Endothelial cell of umbilical vein (primary cell): ENCODE measurements at regions not wholly inside any gene's neighbourhood (a gene's known extent, or its start where the extent isn't known, plus 50 kb on each side); places are given as distances from the start of the nearest gene placed in this dataset.

Source experiments
- BruUV-seq: library from RNA; stranded (reverse); fragments of 400-500 nt; replicated peaks from 2 replicates; lab custom pipeline; 2021; lab: Mats Ljungman, UMichigan
- CTCF ChIA-PET: fragments of 300-600, 350-600 bp; sonication (Branson Sonifier 250); formaldehyde crosslinking; loops from one replicate; lab custom pipeline; 2021; ENCODE audit warnings: antibody characterized with exemption, inconsistent platforms; lab: Charles Lee
- POLR2A ChIA-PET: fragments of 300-600, 350-600 bp; sonication (Branson Sonifier 250); formaldehyde crosslinking; loops from one replicate; lab custom pipeline; 2021; ENCODE audit warnings: antibody characterized with exemption, inconsistent platforms; lab: Charles Lee
- DNase-seq: peaks from one replicate; pipeline ENCODE4 v3.0.0-alpha.2; 2011; ENCODE audit warnings: low read depth, low spot score
- FAIRE-seq: peaks from 2 replicates; lab custom pipeline; 2011; peaks lifted over from hg19 to GRCh38; lab: Jason Lieb, UNC
- H2AFZ ChIP-seq: 2 replicates; pipeline ENCODE4 v1.6.0; 2012; ENCODE audit warnings: low read depth, low read length, control low read depth, inconsistent platforms
- H3K27ac ChIP-seq: 2 replicates; pipeline ENCODE4 v1.5.1; 2011; ENCODE audit warnings: low read depth, mild to moderate bottlenecking, control low read depth, low read length, moderate library complexity; ENCODE audit not compliant: insufficient read depth
- H3K27me3 ChIP-seq, 2 experiments: 2 replicates each; pipeline versions ENCODE4 v1.6.0 to v1.6.1; 2011; ENCODE audit warnings: low read length in 2 of 2, mixed read lengths in 1 of 2; ENCODE audit not compliant: control insufficient read depth in 2 of 2, insufficient read depth in 2 of 2
- H3K36me3 ChIP-seq, 2 experiments: 2 replicates in 1 of 2; 3 replicates in 1 of 2; pipeline ENCODE4 v1.5.1; 2011; ENCODE audit warnings: low read length in 2 of 2, mild to moderate bottlenecking in 1 of 2, moderate library complexity in 1 of 2; ENCODE audit not compliant: control insufficient read depth in 2 of 2, insufficient read depth in 2 of 2; ENCODE audit errors: extremely low read depth in 1 of 2
- H3K4me1 ChIP-seq: 3 replicates; pipeline ENCODE4 v1.5.1; 2011; ENCODE audit warnings: mild to moderate bottlenecking, low read length; ENCODE audit not compliant: control insufficient read depth, insufficient read depth; ENCODE audit errors: extremely low read depth
- H3K4me2 ChIP-seq: 2 replicates; pipeline ENCODE4 v1.6.1; 2011; ENCODE audit warnings: low read length, control low read depth, mixed read lengths; ENCODE audit not compliant: insufficient read depth
- H3K4me3 ChIP-seq, 3 experiments: fragments of 200-600 bp in 1 of 3; sonication (generic), shearing (Covaris generic) in 1 of 3; replicated peaks in 1 of 3; 2 replicates each; pipeline ENCODE4 v1.5.1; 2011 to 2016; ENCODE audit warnings: control low read depth in 3 of 3, low read length in 3 of 3, mild to moderate bottlenecking in 2 of 3, inconsistent platforms in 1 of 3, low read depth in 1 of 3, moderate library complexity in 1 of 3; ENCODE audit not compliant: insufficient read depth in 1 of 3
- H3K79me2 ChIP-seq: 2 replicates; pipeline ENCODE4 v1.6.0; 2012; ENCODE audit warnings: low read length, inconsistent platforms; ENCODE audit not compliant: control insufficient read depth, insufficient read depth
- H3K9ac ChIP-seq: replicated peaks from 2 replicates; pipeline ENCODE3; 2011; ENCODE audit warnings: low read length, control low read depth; ENCODE audit not compliant: insufficient read depth; ENCODE audit errors: extremely low read depth
- H3K9me1 ChIP-seq: replicated peaks from 3 replicates; pipeline ENCODE4 v1.6.0; 2011; ENCODE audit warnings: mild to moderate bottlenecking, low read length; ENCODE audit not compliant: control insufficient read depth, insufficient read depth; ENCODE audit errors: extremely low read depth
- H3K9me3 ChIP-seq: replicated peaks from 2 replicates; pipeline ENCODE4 v1.5.1; 2012; ENCODE audit warnings: low read length, inconsistent platforms; ENCODE audit not compliant: control insufficient read depth, insufficient read depth
- H4K20me1 ChIP-seq: replicated peaks from 2 replicates; pipeline ENCODE3; 2011; ENCODE audit warnings: mild to moderate bottlenecking, low read length; ENCODE audit not compliant: control insufficient read depth, insufficient read depth; ENCODE audit errors: extremely low read depth
- CTCF ChIP-seq, 2 donors: IDR thresholded peaks; 1 replicate in 1 of 2; 2 replicates in 1 of 2; pipeline ENCODE4 v1.5.1; 2011; ENCODE audit warnings: low read length in 2 of 2, mild to moderate bottlenecking in 2 of 2, moderate library complexity in 2 of 2, control low read depth in 1 of 2, inconsistent platforms in 1 of 2, low read depth in 1 of 2; ENCODE audit not compliant: insufficient read depth in 1 of 2; ENCODE audit errors: extremely low read depth in 1 of 2
- EZH2 ChIP-seq: IDR thresholded peaks from 2 replicates; pipeline ENCODE4 v1.6.1; 2012; ENCODE audit warnings: borderline replicate concordance, low read depth, mild to moderate bottlenecking, moderate library complexity, low read length, inconsistent platforms; ENCODE audit not compliant: severe bottlenecking
- FOS ChIP-seq: IDR thresholded peaks from 2 replicates; pipeline ENCODE4 v1.6.1; 2011; ENCODE audit warnings: mild to moderate bottlenecking, low read length, moderate library complexity, borderline replicate concordance; ENCODE audit not compliant: insufficient read depth
- GATA2 ChIP-seq: IDR thresholded peaks from 2 replicates; pipeline ENCODE4 v1.7.0; 2011; ENCODE audit warnings: low read depth, mild to moderate bottlenecking, moderate library complexity, mixed read lengths, low read length; ENCODE audit not compliant: insufficient read length, insufficient read depth
- JUN ChIP-seq: IDR thresholded peaks from 2 replicates; pipeline ENCODE4 v1.6.1; 2011; ENCODE audit warnings: borderline replicate concordance, low read depth; ENCODE audit not compliant: insufficient read length, insufficient read depth
- MAX ChIP-seq: IDR thresholded peaks from 2 replicates; pipeline ENCODE4 v1.6.1; 2011; ENCODE audit not compliant: insufficient read depth, insufficient read length
- MYC ChIP-seq: IDR thresholded peaks from one replicate; pipeline ENCODE4 v1.6.1; 2011; ENCODE audit warnings: mild to moderate bottlenecking, low read depth, low read length
- POLR2A ChIP-seq: IDR thresholded peaks from 2 replicates; pipeline ENCODE4 v1.6.1; 2012; ENCODE audit warnings: low read depth, mild to moderate bottlenecking, control low read depth, low read length
- POLR2AphosphoS5 ChIP-seq: IDR thresholded peaks from 2 replicates; pipeline ENCODE4 v1.6.1; 2012; ENCODE audit warnings: low read depth, mild to moderate bottlenecking, control low read depth, low read length, moderate library complexity; ENCODE audit not compliant: insufficient read depth
- dilution Hi-C: fragments of 300-500 bp; cut with MboI; formaldehyde crosslinking; loops from one replicate; pipeline ENCODE4 v1.15.0; 2019; ENCODE audit warnings: low sequenced_read_pairs; ENCODE audit not compliant: extremely low pct_ligation_motif_present
- intact Hi-C: fragments of 100-400 bp; cut with micrococcal nuclease; formaldehyde crosslinking; loops from one replicate; pipeline ENCODE4 v1.10.0; 2022

DNA sequence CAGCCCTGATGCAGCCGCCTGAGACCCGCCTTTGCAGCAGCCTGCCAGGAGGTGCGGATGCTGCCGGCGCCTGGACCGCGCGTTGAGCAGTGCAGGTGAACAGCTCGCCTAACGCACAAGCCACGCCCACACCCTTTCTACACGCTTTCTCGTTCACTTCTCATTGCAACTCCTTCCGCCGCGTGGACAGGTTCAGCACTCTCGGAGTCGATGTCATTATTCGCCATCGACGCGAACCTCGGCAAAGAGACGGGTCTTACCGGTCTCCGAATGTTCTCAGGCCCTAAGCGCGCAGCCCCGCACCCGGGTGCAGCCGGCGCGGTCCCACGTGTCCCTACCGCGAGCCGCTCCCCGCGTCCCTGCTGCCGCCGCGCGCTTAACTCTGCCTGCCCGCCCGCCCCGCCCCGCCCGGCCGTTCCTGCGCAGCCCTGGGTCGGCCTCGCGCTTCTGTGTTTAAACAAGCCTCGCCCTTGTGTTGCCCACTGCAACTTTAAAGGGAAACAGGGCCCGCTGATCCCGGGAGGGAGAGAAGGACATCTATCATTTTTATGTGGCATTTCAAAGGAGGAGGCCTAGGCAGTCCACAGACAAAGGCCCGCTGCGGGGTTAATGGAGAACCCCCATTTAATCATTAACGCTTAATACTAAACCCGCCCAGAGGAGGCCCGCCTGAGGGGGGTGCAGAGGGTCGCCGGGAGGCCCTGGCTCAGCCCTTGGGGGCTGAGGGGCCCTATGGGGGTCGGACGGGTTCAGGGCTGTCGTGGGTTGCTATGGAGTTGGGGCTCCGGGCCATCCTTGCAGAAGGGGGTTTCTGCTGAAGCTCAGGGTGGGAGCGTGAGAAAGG, 128.5 kb downstream of the WDR11 start:
- H3K9ac ChIP-seq, result no peak overlapping the region
- H3K79me2 ChIP-seq, result no peaks in the 10 kb centered on the region
- no TSS peak for BruUV-seq
- ChIA-PET CTCF (no interaction called here), POLR2A (no interaction called here)
- peak; percentile 11 for DNase-seq
- H3K9me1 ChIP-seq, result no peaks in the 10 kb centered on the region
- H3K4me2 ChIP-seq, result no peak overlapping the region
- no peak overlapping the region for H3K4me3 ChIP-seq
- H3K9me3 ChIP-seq, result no peaks in the 10 kb centered on the region
- intact Hi-C loops, result no loop called here
- no peaks in the 10 kb centered on the region for H3K4me1 ChIP-seq
- no peak for TF ChIP-seq MYC
- TF ChIP-seq EZH2, result peak; percentile 53
- H4K20me1 ChIP-seq, result no peaks in the 10 kb centered on the region
- dilution Hi-C loops, result no loop called here
- FAIRE-seq, result no peak
- no peak overlapping the region for H3K27ac ChIP-seq
- H3K36me3 ChIP-seq, result no peaks in the 10 kb centered on the region
- H2AFZ ChIP-seq, result no peak overlapping the region
- H3K27me3 ChIP-seq, result peaks cover 9 to 16% of the 10 kb centered on the region in 2 experiments

DNA sequence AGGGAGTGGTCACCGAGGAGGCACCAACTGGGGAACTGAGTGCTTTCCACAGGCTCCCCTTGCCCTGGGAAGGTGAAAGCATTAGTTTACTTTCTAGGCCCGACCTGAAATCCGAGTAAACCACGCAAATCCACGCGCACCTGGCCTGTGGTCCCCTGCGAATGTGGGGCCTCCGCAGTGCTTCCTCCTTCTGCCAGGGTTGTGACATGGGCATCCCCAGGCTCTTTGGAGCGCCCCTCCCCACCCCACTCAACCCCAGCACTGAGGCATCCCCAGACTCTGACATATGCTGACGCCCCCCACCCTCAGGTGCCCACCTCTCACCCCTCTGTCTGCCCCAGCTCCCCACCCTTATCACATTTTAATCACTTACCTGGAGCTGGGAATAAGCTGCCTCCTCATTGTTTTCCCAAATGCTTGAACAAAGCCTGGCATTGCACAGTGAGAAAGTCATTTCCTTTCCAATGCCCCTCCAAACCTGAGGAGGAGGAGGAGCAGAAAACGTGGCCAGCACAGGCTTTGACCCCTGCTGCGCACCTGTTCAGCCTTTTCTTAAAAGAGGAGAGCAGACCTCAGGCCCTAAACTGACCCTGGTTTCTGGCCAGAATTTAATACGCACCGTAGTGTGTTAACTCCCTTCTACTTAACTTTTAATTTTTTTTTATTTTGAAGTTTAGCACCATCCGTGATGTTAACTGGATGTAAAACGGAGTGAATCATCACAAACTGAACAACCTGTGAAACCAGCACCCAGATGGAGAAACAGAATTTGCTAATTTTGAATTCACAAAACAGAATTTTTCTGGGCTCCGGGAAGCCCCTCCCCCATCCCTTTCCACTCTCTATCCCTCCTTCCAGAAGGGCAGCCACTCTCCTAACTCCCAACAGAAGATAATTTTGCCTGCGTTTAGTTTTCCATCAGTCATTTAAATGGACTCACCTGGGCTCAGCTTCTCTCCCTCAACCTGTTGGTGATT, 129.4 kb downstream of the WDR11 start:
- no peaks in the 10 kb centered on the region for H4K20me1 ChIP-seq

More for the DNA sequence above, 129.4 kb downstream of the WDR11 start:
- no peaks in the 10 kb centered on the region for H3K9me1 ChIP-seq
- no peak for TF ChIP-seq EZH2
- no peak for TF ChIP-seq FOS
- TF ChIP-seq CTCF (IDR thresholded peaks at IDR 0.05; ENCODE audit: extremely low read depth in 1 of 2, insufficient read depth in 1 of 2, low read depth in 1 of 2, low read length in 2 of 2), result no peak
- no peak for TF ChIP-seq GATA2
- no peak for TF ChIP-seq POLR2A
- TF ChIP-seq POLR2AphosphoS5, result no peak
- TF ChIP-seq MAX, result no peak
- no peak for TF ChIP-seq JUN
- no peak for TF ChIP-seq MYC
- DNase-seq (no peak), FAIRE-seq (no peak)
- intact Hi-C loops, result no loop called here
- H2AFZ ChIP-seq, result no peak overlapping the region
- no peak overlapping the region for H3K4me2 ChIP-seq
- H3K4me3 ChIP-seq, result no peak overlapping the region
- BruUV-seq, result no TSS peak
- dilution Hi-C loops, result no loop called here
- no peak overlapping the region for H3K9ac ChIP-seq
- H3K4me1 ChIP-seq, result no peaks in the 10 kb centered on the region
- H3K27me3 ChIP-seq, result peaks cover 9 to 16% of the 10 kb centered on the region in 2 experiments
- H3K27ac ChIP-seq, result no peak overlapping the region
- H3K36me3 ChIP-seq, result no peaks in the 10 kb centered on the region
- ChIA-PET CTCF (no interaction called here), POLR2A (no interaction called here)
- no peaks in the 10 kb centered on the region for H3K79me2 ChIP-seq
- no peaks in the 10 kb centered on the region for H3K9me3 ChIP-seq
